ENCODE measurements at regions not wholly inside any gene's neighbourhood (a gene's known extent, or its start where the extent isn't known, plus 50 kb on each side); places are given as distances from the start of the nearest gene placed in this dataset.
"Not testable (repeated sequence)": the region's sequence is repeated elsewhere in the genome, so short reads cannot be mapped to it uniquely, and the experiment has no call there.

DNA sequence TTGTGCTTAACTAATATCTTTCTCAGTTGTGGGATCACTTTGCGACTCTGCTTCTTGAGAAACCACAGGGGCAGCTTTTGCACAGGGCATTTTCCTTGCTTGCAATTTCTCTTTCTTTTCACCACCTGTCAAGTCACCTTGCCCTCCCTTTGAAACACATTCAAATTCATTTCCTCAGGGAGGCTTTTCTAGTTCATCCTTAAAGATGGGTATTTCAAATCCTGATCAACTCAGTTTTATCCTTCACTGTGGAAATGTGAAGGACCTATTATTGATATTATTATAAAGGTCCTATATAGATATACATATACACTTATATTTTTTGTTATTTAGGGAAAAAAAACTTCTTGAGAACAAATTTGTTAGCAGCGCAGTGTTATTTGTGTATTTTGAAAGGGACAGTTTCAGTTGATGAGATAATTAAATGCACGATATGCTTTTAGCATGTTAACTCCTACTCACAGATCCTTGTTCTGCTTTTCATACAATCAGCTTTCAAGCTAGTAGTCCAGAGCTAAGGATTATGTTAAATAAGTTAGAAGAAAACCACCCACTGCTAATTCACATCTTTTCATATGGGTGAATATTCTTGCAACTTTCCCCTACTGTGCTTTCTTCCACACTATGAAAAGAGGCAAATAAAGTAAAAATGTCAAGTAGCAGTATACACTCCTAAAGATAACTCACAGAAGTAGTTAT lies 501.4 kb upstream of the RGS6 start:
- DNase-seq (ENCODE audit: low spot score), result no peak

DNA sequence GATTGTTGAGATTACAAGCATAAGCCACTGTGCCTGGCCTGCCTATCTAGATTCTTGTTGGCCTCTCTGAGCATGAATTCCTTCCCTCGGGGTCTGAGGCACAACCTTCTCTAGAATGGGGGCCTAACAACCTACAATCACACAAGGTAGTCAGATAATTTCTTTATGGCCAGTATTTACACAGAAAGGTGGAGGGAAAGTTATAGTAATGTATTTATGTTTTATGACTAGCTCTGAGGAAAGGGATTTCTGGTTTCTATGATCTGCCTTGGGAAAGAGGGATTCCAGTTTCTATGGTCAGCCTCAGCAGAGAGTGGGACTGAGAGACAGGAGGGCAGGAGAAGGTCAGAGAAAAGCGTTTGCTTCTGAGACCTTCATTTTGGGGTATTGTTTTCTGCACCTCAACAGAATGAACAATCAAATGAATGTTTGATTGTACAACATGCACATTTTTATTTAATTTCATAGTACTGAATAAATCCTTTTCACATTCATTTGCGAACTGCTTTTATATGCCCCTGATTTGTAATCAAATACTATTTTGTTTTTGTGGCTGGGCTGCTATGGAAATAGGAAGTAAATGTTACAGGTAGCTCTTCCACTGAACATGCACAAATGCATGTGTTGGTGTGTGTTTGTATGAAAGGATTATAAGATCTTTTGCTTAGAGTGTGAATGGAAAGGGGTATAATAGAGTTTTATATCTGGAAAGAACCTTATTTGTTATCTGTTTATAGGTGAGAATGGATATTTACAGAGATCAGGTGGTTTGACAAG lies 499.7 kb upstream of the RGS6 start:
- DNase-seq (ENCODE audit: low spot score), result no peak

DNA sequence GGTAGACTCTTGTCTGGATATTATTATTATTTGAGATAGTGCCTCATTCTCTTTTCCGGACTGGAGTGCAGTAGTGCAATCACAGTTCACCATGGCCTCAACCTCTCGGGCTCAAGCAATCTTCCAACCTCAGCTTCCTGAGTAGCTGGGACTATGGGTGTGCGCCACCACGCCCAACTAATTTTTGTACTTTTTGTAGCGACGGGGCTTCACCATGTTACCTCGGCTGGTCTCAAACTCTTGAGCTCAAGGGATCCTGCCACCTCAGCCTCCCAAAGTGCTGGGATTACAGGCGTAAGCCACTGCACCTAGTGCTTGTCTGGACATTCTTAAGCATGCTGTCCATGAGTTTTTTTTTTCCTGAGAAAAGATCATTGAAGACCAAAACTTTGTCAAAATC lies 498.9 kb upstream of the RGS6 start:
- no peak for DNase-seq (ENCODE audit: low spot score)

DNA sequence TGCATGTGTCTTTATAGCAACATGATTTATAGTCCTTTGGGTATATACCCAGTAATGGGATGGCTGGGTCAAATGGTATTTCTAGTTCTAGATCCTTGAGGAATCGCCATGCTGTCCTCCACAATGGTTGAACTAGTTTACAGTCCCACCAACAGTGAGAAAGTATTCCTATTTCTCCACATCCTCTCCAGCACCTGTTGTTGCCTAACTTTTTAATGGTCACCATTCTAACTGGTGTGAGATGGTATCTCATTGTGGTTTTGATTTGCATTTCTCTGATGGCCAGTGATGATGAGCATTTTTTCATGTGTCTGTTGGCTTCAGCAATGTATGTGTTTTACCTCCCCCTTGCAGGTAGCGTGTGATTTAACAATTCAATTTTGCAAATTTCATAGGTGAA lies 496.6 kb upstream of the RGS6 start:
- not testable (repeated sequence) for DNase-seq (ENCODE audit: low spot score)

DNA sequence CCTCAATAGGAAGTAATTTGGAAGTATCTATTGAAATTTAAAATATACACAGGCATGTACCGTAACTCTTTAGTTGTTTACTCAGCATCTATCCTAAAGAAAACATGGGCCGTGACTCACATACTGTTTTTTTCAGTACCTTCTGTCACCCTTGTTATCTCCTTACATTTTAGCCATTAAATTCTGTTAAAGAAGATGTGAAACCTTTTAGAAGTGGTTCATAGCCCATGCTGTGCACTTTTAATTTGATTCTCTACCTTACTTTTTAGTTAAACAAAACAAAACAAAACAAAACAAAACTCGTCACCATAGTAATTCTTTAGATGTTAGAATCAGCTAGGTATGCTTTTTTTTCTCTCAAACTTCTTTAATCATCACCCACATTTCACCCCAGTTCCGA lies 494.4 kb upstream of the RGS6 start:
- no peak for DNase-seq (ENCODE audit: low spot score)

DNA sequence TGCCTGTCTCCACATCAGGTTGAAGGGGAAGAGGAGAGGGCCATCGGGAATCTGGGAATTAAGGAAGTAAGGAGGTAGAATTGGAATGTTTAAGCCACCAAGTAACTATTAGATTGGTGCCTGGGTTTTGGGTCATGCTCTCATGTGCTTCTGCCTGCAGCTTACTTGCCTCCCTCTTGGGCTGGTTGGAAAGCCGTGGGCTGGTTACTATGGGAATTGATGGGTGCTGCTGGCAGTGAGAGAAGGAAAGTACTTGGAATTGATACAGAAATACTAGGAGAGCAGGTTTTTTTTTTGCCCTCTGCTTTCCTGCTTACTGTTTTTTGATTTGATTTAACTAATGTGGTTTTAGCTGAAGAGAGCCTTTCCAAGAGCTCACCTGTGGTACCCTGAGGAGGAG lies 493.5 kb upstream of the RGS6 start:
- no peak for DNase-seq (ENCODE audit: low spot score)

DNA sequence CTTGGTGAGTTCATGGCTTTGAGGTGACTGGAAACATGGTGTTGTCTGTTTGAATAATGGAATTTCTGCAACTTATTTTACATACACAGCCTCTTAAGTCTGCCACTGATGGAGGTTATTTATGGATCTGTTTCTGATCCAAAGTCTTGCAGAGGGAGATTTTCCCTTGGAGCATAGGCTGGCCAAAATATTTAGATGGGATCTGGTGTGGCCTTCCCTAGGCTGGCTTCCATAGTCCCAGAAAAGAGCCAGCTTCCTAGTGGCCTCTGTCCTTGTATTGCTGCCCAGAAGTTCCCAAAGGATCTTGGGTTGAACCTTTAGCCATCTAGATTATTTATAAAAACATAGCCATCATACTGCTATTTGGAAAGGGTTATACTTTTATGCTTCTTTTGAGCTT lies 491.1 kb upstream of the RGS6 start:
- no peak for DNase-seq (ENCODE audit: low spot score)

DNA sequence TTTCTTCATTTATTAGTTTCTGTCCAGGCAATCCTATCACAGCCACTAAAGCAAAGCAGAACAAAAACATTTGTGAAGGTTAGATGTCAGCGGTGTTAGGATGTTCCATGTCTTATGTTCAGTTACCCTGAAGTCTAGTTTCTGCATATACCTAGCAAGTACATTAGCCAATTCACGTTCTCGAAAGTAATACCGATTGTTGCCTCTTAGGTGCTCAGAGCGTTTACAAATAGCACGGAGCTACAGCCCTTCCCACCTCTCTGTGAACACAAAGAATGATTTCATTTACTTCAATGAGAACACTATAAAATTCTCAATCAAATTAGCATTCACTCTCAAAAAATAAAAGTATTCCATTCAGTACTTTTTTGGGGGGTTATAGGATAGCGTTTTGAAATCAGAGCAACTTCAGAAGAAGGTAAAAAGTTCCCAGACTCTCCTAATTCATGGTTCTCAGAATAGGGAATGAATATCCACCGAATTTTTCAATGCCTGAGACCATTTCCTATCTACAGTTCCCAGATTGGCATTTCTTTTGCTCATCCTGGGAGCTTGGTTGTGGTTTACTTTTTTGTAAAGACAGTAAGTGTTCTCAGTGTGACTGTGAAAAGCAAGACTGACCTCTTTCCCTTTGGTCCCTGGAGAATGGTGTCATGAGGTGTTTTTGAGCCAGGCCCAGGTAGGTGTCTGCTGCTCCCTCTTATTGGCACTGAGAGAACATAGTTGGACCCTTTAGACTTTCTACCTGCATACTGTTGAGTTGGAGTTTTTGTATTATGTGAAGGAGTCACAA lies 488.0 kb upstream of the RGS6 start:
- no peak for DNase-seq (ENCODE audit: low spot score)

DNA sequence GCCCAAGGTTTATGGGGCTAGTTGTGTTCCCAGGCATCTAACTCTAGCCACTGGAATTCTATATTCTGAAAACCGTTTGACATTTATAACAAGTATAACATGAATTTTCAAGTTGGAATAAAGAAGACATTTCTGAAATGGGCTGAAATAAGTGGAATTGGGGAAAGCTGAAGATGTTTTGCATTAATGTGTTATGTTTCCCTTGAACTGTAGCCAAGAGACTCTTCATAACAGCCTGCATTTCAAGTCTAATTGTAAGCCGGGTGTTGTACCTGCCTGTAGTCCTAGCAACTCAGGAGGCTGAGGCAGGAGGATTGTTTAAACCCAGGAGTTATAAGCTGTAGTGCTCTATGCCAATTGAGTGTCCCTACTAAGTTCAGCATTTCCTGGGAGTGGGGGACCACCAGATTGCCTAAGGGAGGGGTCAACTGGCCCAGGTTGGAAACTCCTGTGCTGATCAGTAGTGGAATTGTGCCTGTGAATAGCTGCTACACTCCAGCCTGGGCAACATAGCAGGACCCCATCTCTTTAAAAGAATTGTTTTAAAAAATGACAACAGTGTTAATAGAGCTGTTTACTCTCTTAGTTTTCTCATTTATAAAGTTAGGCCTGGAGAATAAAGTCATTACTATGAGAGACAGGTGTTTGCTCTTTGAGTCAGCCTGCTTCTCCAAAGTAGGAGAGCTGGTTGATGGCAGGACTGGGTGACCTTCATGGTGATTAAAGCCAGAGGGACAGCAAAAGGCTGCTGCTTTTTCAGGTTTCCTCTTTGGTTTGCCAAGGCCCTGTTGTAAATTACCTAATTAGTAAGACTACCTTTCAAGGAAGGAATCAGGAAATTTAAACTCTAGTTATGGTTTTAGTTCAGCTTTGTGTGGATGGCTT lies 483.6 kb upstream of the RGS6 start:
- no peak for DNase-seq (ENCODE audit: low spot score)

DNA sequence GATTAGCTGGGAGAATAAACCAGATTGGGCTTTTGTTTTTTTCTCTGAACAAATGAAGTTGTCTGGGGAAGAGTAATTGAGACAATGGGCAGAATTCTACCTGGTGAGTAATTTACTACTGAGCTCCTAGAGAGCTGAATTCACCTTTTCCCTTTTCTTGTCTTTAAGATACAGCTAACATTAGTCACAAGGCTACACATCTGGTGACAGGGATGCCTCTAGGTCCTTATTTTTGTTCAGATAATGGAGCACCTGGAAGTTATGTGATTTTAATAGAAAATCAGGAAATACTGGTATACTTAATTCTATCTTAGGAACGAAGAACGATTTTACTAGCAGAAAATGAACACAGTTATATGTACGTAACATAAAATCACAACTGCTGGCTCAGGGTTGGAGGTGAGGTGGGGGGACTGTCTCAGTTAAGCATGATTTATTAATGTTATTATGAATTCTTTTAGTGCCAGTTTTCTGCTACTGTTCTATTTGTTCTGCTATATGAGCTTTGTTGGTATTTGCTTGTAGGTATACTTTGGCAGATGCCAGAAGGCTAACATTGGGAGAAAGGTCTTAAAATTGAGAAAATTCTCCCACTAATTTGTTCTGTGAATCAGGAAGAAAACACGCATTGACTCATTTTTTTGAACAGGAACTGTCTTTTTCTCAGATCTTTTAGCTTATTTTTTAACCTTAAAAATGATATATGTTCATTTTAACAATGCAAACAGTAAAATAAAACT lies 482.7 kb upstream of the RGS6 start:
- DNase-seq (ENCODE audit: low spot score), result no peak

DNA sequence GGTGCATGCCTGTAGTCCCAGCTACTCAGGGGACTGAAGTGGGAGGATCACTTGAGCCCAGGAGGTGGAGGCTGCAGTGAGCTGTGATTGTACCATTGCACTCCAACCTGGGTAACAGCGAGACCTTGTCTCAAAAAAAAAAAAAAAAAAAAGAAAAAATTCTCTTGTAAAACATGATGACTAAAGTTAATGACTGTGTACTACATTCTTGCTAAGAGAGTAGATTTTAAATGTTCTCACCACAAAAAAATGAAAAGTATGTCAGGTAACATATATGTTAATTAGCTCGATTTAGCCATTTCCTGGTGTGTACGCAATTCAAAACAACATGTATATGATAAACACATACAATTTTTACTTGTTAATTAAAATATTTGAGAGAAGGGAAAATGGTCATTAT lies 480.7 kb upstream of the RGS6 start:
- DNase-seq (ENCODE audit: low spot score), result no peak

DNA sequence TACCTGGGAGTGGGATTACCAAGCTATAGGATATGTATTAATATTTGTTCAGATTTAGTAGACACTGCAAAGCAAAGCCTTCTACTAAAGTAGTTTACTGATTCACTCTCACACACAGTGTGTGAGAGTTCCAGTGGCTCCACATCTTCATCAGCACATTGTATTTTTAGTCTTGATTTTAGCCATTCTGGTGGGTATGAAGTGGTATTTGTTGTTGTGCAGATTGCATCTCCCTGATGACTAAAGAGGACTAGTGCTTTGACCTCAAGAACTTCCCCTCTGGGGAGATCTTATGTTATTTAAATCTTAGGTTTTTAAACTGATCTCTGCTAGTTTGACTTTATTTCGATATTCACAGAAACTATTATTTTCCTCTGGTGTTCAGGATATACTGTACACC lies 479.7 kb upstream of the RGS6 start:
- DNase-seq (ENCODE audit: low spot score), result no peak

DNA sequence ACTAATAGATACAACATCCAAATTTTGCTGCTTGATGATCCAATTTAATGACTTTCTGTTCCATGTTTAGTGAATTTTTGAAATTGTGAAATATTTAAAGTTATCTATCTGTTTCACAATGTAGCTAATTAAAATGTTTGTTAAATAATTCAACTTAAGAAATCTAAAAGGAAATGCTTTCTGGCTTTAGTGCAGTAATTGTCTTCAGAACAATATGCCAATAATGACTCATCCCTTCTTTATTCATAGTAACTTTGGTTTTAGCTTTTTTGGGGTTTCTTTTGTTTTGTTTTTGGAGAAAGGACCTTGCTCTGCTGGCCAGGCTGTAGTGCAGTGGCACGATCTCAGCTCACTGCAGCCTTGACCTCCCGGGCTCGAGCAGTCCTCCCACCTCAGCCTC lies 479.2 kb upstream of the RGS6 start:
- no peak for DNase-seq (ENCODE audit: low spot score)

DNA sequence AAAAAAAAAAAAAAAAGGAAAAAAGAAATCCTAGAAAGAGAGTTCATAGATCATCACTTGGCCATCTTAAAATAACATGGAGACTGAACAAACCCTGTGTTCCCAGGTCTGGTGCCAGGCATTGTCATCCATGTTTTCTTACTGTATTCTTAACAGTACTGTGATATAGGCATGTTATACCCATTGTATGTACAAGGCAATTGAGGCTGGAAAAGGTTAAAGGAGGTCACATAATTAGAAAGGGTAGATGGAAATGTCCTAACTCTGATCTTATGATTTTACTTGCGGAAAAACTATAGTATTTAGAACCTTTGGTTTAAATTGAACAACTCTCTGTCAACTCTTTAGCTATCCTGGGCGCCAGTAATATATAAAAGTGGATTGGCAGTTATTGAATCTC lies 478.2 kb upstream of the RGS6 start:
- no peak for DNase-seq (ENCODE audit: low spot score)

DNA sequence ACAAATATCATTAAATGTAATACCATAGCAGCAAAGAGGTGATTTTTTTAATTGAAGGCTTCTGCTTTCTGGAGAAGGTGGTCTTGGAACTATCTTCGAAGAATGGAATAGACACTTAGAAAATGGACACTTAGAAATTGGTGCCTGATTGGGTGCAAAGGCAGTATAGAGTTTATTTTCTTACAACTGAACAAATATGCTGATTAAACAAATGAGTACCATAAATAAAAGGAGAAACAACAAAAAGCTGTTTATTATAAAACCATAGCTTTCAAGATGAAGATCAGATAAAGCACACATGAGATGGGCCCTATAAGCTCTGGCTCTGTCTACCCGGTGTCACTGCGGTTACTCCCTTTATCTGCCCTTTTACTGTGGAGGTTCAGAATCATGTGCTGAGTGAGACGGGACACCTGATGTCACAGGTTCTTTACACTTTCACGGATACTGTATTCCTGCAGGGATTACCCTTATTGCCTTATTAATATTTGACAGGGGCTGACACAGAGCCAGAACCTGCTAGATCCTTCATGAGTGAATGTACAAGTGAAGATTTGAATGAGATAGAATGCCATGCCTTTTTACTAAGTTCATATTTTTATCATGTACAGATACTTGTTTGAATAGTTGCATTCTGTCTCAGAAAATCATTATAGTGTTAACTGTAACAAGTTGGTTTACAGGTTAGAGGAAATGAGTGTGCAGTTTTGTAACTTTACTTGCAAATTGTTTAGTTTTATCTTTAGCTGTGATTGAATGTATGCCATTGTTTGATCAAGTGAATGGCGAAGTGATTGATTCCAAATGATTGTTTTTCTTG lies 477.5 kb upstream of the RGS6 start:
- no peak for DNase-seq (ENCODE audit: low spot score)

DNA sequence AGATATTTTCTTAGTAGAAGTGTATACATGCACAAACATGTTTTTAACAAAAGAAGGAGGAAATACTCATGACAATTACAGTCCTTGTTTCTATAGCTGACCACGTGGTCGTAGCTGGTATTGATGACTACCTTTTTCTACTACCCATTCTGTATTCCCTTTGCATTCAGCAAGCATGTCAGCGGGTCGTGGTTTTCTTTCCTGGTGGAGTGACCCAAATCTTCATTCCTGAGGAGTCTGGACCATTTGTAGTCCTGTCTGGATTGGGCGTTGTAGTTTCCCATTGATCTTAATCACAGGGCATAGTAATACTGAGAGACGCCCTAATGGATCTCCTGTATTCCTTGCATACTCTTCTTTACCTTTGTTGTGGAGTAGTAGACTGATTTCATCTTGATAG lies 472.1 kb upstream of the RGS6 start:
- no peak for DNase-seq (ENCODE audit: low spot score)

DNA sequence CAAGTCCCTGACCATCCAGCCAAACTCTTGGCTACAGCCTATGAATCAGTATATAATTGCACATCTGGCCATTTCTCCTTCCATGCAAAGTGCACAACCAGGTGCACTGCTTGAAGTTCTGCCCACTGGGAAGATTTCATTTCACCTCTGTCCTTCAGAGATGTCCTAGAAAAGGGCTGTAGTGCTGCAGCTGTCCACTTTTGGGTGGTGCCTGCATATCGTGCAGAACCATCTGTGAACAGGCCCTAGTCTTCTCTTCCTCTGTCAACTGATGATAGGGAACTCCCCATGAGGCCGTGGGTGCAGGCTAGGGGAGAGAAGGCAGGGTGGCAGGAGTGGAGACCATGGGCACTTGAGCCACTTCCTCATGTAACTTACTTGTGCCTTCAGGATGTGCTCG lies 470.6 kb upstream of the RGS6 start:
- not testable (repeated sequence) for DNase-seq (ENCODE audit: low spot score)

DNA sequence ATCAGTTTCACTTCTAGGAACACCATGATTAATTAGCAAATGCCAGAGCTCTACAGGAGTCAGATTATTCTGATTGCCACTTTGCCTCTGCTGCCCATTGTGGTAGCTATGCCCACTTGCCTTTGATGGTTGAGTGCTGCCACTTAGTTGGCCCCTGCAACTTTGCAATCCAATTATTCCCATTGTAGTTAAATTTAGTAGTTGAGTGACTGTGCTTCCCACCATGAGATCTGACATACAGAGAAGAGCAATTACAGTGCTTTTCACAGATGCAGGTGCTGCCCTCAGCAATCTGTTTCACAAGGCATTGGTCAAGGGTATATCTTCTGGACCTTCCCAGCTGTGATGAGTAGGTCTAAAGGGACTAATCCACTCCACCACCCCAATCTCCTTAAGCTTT lies 468.4 kb upstream of the RGS6 start:
- no peak for DNase-seq (ENCODE audit: low spot score)

DNA sequence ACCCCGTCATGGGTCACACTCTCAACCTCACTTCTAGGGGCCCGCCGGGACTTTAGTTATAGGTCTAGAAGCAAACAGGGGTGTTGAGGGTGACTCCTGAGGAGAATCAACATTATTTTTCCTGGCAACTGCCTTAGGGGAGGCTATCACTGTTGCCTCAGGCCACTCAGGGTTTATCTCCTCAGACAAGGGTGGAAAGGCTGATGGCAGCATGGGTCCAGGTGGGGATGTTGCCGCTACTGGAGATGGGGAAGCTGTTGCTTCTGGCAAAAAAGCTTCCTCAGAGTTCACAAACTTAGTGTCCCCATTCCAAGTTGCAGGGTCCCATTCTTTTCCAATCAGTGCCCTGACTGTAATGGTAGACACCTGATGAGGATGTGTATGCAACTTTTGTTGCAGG lies 467.4 kb upstream of the RGS6 start:
- DNase-seq (ENCODE audit: low spot score), result no peak

DNA sequence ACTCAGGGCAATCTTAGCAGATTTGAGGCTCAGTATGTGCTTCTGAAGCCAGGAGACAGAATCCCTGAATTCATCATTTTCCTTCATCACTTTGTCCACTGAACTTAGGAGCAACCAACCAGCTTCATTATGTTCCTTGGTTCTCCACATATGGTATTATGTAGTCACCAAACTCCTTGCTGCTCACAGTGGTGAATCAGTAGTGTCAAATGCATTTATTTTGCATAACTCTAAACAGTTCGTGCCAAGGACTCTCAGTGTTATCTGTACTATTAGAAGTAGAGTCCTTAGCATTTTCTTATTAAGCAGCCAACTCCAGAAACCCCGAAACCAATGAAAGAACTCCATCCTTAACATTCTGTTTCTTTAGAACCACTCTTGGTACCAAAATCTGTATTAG lies 466.9 kb upstream of the RGS6 start:
- DNase-seq (ENCODE audit: low spot score), result no peak

All from A172 (cell line).